ENCODE measurements at regions not wholly inside any gene's neighbourhood (a gene's known extent, or its start where the extent isn't known, plus 50 kb on each side); places are given as distances from the start of the nearest gene placed in this dataset.

DNA sequence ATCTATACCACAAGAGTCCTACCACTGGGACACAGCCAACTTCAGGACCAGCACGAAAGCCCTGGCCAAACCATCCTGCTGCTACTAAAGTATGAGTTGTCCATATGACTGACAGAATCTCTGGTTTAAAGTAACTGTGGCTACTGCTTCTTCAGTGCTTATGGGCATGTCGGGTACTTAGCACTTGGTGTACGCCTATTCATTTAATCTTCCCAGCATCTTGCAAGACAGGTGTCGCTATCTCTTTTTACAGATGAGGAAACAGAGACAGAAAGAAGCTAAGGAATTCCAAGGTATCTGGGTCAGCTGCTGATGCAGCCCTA, 203.4 kb upstream of the ID2 start:
- H3K4me1 ChIP-seq (replicated peaks in 1 of 2; ENCODE audit: control insufficient read depth in 2 of 2, insufficient read depth in 2 of 2, low read length in 2 of 2) = no peaks in the 10 kb centered on the region
- no peak overlapping the region for H3K27ac ChIP-seq (ENCODE audit: extremely low read depth, low read depth, low read length)

GRCh38 chr2:8479298-8479697, 202.6 kb upstream of the ID2 start:
- Histone ChIP-seq H3K4me2 (ENCODE audit: insufficient read depth, low read length) (peak overlapping the region; percentile 10; the same call in 1 of the 2 replicates), H3K9ac (ENCODE audit: insufficient read depth in 1 of 2, low read depth in 2 of 2, low read length in 2 of 2) (no peak overlapping the region), H3K4me1 (replicated peaks in 1 of 2; ENCODE audit: control insufficient read depth in 2 of 2, insufficient read depth in 2 of 2, low read length in 2 of 2) (no peaks in the 10 kb centered on the region), H3K27me3 (ENCODE audit: control insufficient read depth in 2 of 2, insufficient read depth in 2 of 2, low read length in 2 of 2) (peaks cover 30 to 44% of the 10 kb centered on the region in 2 experiments), H3K9me1 (ENCODE audit: control insufficient read depth, insufficient read depth, low read length) (no peaks in the 10 kb centered on the region), H3K79me2 (ENCODE audit: control insufficient read depth, insufficient read depth, low read length) (no peaks in the 10 kb centered on the region), H4K20me1 (replicated peaks; ENCODE audit: control insufficient read depth, insufficient read depth, low read length) (no peaks in the 10 kb centered on the region), H2AFZ (ENCODE audit: low read depth, low read length) (no peak overlapping the region), H3K36me3 (ENCODE audit: control insufficient read depth, insufficient read depth, low read length) (no peaks in the 10 kb centered on the region), H3K27ac (ENCODE audit: extremely low read depth, low read depth, low read length) (no peak overlapping the region), H3K4me3 (no peak overlapping the region), H3K9me3 (replicated peaks; ENCODE audit: control insufficient read depth, insufficient read depth, low read depth, low read length) (no peaks in the 10 kb centered on the region)
- FAIRE-seq = no peak
- peak; percentile 44 for ATAC-seq
- intact Hi-C loops (cut with micrococcal nuclease) (no loop called here), in situ Hi-C loops (cut with MboI) (no loop called here)
- peak in 1 of 4 experiments; percentile 7 for DNase-seq (ENCODE audit: extremely low read depth in 1 of 4, low spot score in 3 of 4)
- no TSS peak for BruUV-seq (replicated peaks)
- TF ChIP-seq ZNF354B (CRISPR knock-in tag; IDR thresholded peaks at IDR 0.05) = no peak
- TF ChIP-seq, protein P1, sequence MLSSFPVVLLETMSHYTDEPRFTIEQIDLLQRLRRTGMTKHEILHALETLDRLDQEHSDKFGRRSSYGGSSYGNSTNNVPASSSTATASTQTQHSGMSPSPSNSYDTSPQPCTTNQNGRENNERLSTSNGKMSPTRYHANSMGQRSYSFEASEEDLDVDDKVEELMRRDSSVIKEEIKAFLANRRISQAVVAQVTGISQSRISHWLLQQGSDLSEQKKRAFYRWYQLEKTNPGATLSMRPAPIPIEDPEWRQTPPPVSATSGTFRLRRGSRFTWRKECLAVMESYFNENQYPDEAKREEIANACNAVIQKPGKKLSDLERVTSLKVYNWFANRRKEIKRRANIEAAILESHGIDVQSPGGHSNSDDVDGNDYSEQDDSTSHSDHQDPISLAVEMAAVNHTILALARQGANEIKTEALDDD (IDR thresholded peaks at IDR 0.05) = peak; percentile 36; the same call in 1 of the 2 replicates
- TF ChIP-seq ATF1 (CRISPR knock-in tag; IDR thresholded peaks at IDR 0.05) = no peak
- peak; percentile 12; the same call in 1 of the 2 replicates for TF ChIP-seq ATF1 (tag; IDR thresholded peaks at IDR 0.05)
- ChIA-PET CTCF (ENCODE audit: low intra/inter-chr PET ratio) (no interaction called here), POLR2A (interaction anchor here (0.7 kb wide), 1 partner anchor 81 kb away, joined by 3 read pairs; no protein-coding TSS in a partner anchor)
- 2% methylated on average over 12 of the region's 12 CpGs for WGBS (ENCODE audit: insufficient coverage, low coverage, missing lambda C conversion rate)

More for the DNA sequence above, 203.4 kb upstream of the ID2 start:
- no peak overlapping the region for H3K4me3 ChIP-seq
- H2AFZ ChIP-seq (ENCODE audit: low read depth, low read length) = no peak overlapping the region
- DNase-seq (ENCODE audit: extremely low read depth in 1 of 4, low spot score in 3 of 4) = no peak
- H4K20me1 ChIP-seq (replicated peaks; ENCODE audit: control insufficient read depth, insufficient read depth, low read length) = no peaks in the 10 kb centered on the region; the same call in 1 of the 2 replicates
- ChIA-PET POLR2A (interaction anchor here (1.0 kb wide), 1 partner anchor 14 kb away, joined by 3 read pairs; no protein-coding TSS in a partner anchor), CTCF (ENCODE audit: low intra/inter-chr PET ratio) (no interaction called here)
- no peaks in the 10 kb centered on the region for H3K9me3 ChIP-seq (replicated peaks; ENCODE audit: control insufficient read depth, insufficient read depth, low read depth, low read length)
- H3K36me3 ChIP-seq (ENCODE audit: control insufficient read depth, insufficient read depth, low read length) = no peaks in the 10 kb centered on the region
- intact Hi-C loops (cut with micrococcal nuclease) (no loop called here), in situ Hi-C loops (cut with MboI) (no loop called here)
- no peaks in the 10 kb centered on the region for H3K9me1 ChIP-seq (ENCODE audit: control insufficient read depth, insufficient read depth, low read length)
- 0% methylated on average over 4 of the region's 4 CpGs for WGBS (ENCODE audit: insufficient coverage, low coverage, missing lambda C conversion rate)
- no peak for FAIRE-seq
- no TSS peak for BruUV-seq (replicated peaks)
- no peak for ATAC-seq
- H3K9ac ChIP-seq (ENCODE audit: insufficient read depth in 1 of 2, low read depth in 2 of 2, low read length in 2 of 2) = no peak overlapping the region
- TF ChIP-seq IFI16 (CRISPR knock-in tag; IDR thresholded peaks at IDR 0.05) (no peak), ARHGAP35 (IDR thresholded peaks at IDR 0.05; ENCODE audit: partially characterized antibody) (no peak), CBFB (CRISPR knock-in tag; IDR thresholded peaks at IDR 0.05) (no peak)
- peaks cover 30 to 53% of the 10 kb centered on the region in 2 experiments for H3K27me3 ChIP-seq (ENCODE audit: control insufficient read depth in 2 of 2, insufficient read depth in 2 of 2, low read length in 2 of 2)
- H3K4me2 ChIP-seq (ENCODE audit: insufficient read depth, low read length) = no peak overlapping the region
- no peaks in the 10 kb centered on the region for H3K79me2 ChIP-seq (ENCODE audit: control insufficient read depth, insufficient read depth, low read length)

All from K562 (cell line).